Fibroblast of skin of right quadriceps (primary cell): ENCODE measurements at regions not wholly inside any gene's neighbourhood (a gene's known extent, or its start where the extent isn't known, plus 50 kb on each side); places are given as distances from the start of the nearest gene placed in this dataset.

Experiments
- DNase-seq: peaks from one replicate; pipeline ENCODE4 v3.0.0-alpha.2; 2013

GRCh38 chr4:8773124-8773931 is 98.3 kb downstream of the HMX1 start:
- no peak for DNase-seq

DNA sequence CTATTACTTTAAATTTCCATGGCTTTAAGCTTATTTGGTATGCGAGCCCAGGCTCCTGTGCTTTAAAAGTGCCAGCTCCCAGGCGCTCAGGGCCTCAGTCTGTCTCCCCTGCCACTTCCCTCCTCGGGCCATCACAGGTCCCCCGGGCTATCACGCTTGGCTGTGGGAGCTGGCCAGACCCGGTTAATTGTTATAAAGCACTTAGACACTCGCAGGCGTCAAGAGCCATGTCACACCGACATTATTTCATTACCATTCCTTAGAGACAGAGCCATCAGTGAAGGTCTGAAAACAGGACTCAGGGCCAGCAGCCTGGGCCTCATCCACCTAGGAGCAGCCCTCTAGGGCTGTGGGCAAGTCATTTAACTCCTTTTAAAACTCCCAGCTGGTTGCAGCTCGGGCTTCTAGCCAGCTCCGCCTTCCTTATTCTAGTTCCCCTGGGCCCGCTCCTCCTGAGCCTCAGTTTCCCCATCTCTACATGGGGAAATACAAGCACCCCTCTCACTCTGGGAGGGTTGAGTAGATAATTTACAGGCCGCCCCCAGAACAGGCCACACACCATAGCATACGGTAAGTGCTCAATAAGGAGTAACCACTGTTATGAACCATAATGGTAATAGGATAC is 99.0 kb downstream of the HMX1 start:
- no peak for DNase-seq

DNA sequence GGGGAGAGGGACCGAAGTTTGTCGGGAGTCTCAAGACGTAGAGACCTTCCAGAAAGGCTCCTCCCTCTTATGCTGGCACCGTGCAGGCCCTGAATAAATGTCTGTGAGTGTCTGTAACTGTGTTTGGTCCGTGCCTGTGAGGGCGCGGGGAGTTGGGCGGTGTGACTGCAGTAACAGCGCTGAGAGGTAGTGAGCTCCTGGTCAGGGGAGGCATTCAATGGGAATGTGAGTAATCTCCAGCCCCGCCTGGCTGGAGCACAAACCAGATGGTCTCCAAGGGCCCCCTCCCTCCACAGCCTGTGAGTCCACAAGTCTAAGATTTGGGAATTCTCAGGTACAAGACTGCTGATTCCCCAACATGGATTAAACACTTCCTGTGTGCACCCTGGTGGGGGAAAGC is 100.0 kb downstream of the HMX1 start:
- DNase-seq: no peak

DNA sequence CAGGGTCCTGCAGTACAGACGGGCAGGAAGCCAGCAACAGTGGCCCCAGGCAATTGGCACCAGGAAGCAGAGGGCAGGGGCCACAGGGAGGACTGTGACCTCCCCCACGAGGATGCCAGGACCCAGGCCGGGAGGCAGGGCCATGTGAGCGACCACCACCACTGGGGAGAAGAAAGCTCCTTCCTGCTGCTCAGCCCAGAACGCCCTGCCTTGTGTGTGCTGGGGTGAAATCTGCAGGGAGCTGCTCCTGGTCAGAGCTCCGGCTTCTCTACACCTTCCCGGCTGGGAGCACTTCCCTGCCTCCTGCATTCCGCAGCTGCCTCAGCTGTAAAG is 100.4 kb downstream of the HMX1 start:
- DNase-seq: no peak

- DNase-seq: no peak
These were observed 101.0 kb downstream of the HMX1 start for GRCh38 chr4:8770518-8771257.

- DNase-seq: no peak
These were observed 101.8 kb downstream of the HMX1 start for GRCh38 chr4:8769645-8770517.

DNA sequence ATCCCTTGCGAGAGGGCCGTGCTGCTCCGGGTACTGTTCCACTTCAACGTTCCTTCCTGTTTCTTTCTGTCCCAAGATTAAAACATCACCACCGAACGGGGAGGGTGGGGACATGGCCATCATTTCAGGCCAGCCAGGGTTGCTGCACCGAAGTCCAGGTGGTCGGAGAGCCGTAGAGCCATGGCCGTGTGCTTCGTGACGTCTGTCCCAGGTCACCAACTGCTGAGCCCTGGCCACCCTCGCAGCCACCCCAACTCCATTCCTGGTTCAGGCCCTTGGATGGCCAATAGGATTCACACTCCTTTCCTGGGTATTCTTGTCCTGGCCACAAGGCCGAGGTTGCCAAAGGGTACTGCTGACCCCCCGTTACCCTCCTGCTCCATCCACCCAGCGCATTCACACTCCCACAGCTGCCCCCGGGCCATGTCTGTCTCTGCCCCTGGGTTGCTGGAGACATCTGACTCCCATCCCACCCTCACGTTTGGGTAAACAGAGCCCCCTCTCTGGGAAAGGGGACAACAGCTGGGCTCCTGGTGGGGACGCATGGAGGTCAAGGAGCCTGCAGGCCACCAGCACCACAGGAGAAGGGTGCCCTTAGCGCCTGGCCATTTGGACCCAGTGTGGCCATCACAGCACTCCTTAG is 103.2 kb downstream of the HMX1 start:
- no peak for DNase-seq

- no peak for DNase-seq
These were observed 105.0 kb downstream of the HMX1 start for GRCh38 chr4:8766610-8767009.

- DNase-seq: no peak
These were observed 105.7 kb downstream of the HMX1 start for GRCh38 chr4:8765631-8766590.

DNA sequence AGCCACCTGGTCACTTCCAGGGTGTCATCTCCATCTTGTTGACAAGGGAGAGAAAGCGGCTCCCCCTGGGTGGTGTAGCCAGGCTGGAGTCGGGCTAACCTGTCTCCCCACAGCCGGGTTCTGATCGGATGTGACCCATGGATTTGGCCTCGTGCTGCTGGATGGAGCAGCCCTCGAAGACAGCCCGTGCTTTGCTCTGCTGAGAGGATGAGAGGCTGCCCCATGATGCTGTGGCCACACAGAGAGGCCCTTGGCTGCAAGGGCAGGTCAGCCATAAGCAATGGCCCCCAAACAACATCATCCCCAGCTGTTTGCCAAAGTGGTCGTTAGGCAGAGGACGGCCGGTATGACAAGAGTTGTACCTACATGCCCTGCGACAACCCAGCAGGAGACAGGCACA is 106.6 kb downstream of the HMX1 start:
- DNase-seq: no peak

GRCh38 chr4:8763966-8764901 is 107.4 kb downstream of the HMX1 start:
- DNase-seq: no peak

GRCh38 chr4:8762951-8763735 is 108.5 kb downstream of the HMX1 start:
- DNase-seq: no peak

DNA sequence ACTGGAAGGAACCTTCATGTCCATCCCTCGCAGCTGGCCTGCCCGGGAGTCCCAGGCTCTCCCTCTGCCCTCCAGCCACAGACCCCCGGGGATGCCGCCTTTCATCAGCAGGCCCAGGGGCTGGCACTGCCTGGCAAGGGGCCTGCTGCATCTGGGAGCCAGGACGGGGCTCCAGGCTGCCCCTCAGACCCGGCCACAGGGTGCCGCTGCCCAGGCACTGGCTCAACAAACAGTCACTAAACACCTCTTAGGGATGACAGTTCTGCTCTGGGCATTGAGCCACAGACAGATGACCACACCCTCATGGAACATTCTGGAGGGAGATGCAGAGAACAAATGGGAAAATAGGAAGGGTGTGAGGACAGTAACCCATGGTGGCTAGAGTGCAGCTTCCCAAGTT is 109.3 kb downstream of the HMX1 start:
- DNase-seq: no peak

GRCh38 chr4:8761824-8762205 is 109.8 kb downstream of the HMX1 start:
- no peak for DNase-seq

GRCh38 chr4:8761167-8761823 is 110.3 kb downstream of the HMX1 start:
- DNase-seq: no peak

GRCh38 chr4:8760561-8760960 is 111.1 kb downstream of the HMX1 start:
- DNase-seq: no peak

DNA sequence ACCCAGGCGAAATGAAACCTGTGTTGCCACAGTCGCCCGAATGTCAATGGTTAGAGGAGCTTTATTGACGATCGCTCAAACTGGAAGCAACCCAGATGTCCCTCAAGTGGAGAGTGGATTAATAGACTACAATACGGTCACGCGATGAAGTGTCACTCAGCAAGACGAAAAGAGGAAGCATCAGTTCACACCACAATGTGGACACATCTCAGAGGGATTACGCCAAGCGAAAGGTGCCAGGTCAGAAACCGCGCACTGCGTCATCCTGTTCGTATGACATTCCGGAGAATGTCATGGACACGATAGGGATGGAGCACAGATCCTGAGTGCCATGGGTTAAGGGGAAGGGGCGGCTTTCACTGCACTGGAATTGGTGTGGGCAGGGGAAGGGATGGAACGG is 111.7 kb downstream of the HMX1 start:
- DNase-seq: no peak

GRCh38 chr4:8756816-8757215 is 114.8 kb downstream of the HMX1 start:
- no peak for DNase-seq
